Activated CD4-positive, alpha-beta T cell treated with anti-CD3 and anti-CD28 coated beads, Interleukin-2, amount 10 ng/mL, durations not matched to agents 24 days and 14 days (primary cell): ENCODE measurements at regions not wholly inside any gene's neighbourhood (a gene's known extent, or its start where the extent isn't known, plus 50 kb on each side); places are given as distances from the start of the nearest gene placed in this dataset.
"Not testable (repeated sequence)": the region's sequence is repeated elsewhere in the genome, so short reads cannot be mapped to it uniquely, and the experiment has no call there.

Source experiments
- DNase-seq: peaks from one replicate; pipeline ENCODE4 v3.0.0; 2022
- H3K27ac Mint-ChIP-seq: one replicate; pipeline ENCODE4 v1.8.0; 2022; ENCODE audit warnings: mild to moderate bottlenecking, mixed read lengths
- H3K27me3 Mint-ChIP-seq: one replicate; pipeline ENCODE4 v1.8.0; 2022; ENCODE audit warnings: mixed read lengths
- H3K36me3 Mint-ChIP-seq: one replicate; pipeline ENCODE4 v1.8.0; 2022; ENCODE audit warnings: low read depth, mild to moderate bottlenecking, mixed read lengths
- H3K4me1 Mint-ChIP-seq: one replicate; pipeline ENCODE4 v1.8.0; 2021; ENCODE audit warnings: mixed read lengths
- H3K4me3 Mint-ChIP-seq: one replicate; pipeline ENCODE4 v1.8.0; 2022; ENCODE audit warnings: mild to moderate bottlenecking, moderate library complexity, mixed read lengths
- H3K9me3 Mint-ChIP-seq: one replicate; pipeline ENCODE4 v1.8.0; 2021; ENCODE audit warnings: mixed read lengths
- intact Hi-C: fragments of 100-400 bp; cut with micrococcal nuclease; formaldehyde crosslinking; loops from one replicate; pipeline ENCODE4 v1.15.1; 2023

DNA sequence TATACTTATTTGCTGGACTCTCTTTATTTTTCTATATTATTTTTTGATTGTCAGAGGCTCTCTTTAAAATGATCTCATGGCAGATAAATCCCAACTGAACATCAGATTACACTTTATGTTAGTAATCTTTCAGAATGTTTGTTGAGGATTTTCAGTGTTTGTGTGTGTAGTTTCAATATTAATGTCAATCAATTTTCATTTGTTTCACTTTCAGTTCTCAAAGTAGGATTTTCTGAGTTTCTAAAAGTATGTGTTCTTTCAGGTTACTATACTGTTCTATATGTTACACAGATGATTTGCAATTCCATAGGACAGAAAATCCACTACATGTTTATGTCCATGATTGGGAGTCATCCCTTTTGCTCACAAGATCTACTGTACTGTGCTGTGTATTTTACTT lies 311.9 kb upstream of the POT1 start:
- Mint-ChIP-seq H3K9me3 (no peaks in the 10 kb centered on the region), H3K4me3 (no peak overlapping the region), H3K27ac (no peak overlapping the region), H3K36me3 (no peaks in the 10 kb centered on the region), H3K4me1 (peaks cover 4% of the 10 kb centered on the region), H3K27me3 (no peaks in the 10 kb centered on the region)
- no peak for DNase-seq
- intact Hi-C loops: loop anchor here (10.0 kb wide), 1 partner anchor 63 kb away; no protein-coding TSS in a partner anchor

DNA sequence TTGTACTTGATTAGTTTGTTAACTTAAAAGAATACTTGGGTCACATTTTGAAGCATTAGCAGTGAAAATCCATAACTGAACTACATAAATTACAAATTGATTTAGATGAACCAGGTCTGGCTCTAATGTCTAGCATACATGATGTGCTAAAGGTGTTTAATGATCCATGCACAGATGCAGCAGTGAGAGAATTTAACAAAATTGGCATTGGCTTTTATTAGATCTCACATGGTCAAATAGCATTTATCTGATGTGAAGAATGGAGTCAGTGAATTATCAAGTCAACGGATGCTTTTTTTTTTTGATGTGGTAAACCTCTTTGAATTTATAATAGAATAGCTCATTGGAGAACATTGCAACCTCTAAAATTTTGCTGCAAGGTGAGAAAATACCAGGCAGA lies 293.0 kb upstream of the POT1 start:
- DNase-seq: no peak
- Mint-ChIP-seq H3K27me3 (no peaks in the 10 kb centered on the region), H3K4me1 (no peaks in the 10 kb centered on the region), H3K9me3 (peaks cover 4% of the 10 kb centered on the region), H3K36me3 (no peaks in the 10 kb centered on the region), H3K27ac (no peak overlapping the region), H3K4me3 (no peak overlapping the region)
- intact Hi-C loops: no loop called here

DNA sequence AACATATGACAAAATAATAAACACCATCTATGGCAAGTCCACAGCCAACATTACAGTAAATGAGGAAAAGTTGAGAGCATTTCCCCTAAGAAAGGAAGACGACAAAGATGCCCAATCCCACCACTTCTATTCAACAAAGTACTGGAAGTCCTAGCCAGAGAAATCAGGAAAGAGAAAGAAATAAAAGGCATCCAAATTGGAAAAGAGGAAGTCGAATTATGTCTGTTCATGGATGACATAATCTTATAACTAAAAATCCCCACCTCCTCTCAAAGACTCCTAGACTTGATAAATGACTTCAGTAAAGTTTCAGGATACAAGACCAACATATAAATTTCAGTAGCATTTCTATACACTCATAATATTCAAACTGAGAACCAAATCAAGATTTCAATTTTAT lies 288.5 kb upstream of the POT1 start:
- Mint-ChIP-seq H3K36me3 (no peaks in the 10 kb centered on the region), H3K4me1 (no peaks in the 10 kb centered on the region), H3K4me3 (no peak overlapping the region), H3K27ac (no peak overlapping the region), H3K27me3 (no peaks in the 10 kb centered on the region), H3K9me3 (peaks cover 4% of the 10 kb centered on the region)
- no peak for DNase-seq
- intact Hi-C loops: loop anchor here (10.0 kb wide), 1 partner anchor 53 kb away; no protein-coding TSS in a partner anchor

DNA sequence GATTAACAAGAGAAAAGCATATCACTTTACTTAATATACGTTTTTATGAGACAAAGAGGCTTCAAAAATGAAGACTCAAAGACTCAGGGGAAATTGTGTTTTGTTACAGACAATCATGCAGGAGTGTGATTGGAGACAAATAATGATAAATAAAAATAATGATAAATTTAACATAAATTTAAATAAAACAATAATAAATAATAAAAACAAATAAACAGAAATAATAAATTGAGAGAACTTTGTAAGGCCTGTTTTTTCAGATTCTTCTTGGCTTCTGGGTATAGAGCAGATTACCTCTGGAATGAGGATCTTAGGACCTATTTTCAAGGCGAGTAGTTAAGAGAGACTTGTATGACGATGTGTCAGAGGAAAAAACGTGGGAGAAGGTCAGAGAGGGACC lies 271.4 kb upstream of the POT1 start:
- H3K27ac Mint-ChIP-seq: no peak overlapping the region
- DNase-seq: no peak
- no peak overlapping the region for H3K4me3 Mint-ChIP-seq
- no peaks in the 10 kb centered on the region for H3K9me3 Mint-ChIP-seq
- intact Hi-C loops: no loop called here
- H3K36me3 Mint-ChIP-seq: no peaks in the 10 kb centered on the region
- no peaks in the 10 kb centered on the region for H3K4me1 Mint-ChIP-seq
- no peaks in the 10 kb centered on the region for H3K27me3 Mint-ChIP-seq

DNA sequence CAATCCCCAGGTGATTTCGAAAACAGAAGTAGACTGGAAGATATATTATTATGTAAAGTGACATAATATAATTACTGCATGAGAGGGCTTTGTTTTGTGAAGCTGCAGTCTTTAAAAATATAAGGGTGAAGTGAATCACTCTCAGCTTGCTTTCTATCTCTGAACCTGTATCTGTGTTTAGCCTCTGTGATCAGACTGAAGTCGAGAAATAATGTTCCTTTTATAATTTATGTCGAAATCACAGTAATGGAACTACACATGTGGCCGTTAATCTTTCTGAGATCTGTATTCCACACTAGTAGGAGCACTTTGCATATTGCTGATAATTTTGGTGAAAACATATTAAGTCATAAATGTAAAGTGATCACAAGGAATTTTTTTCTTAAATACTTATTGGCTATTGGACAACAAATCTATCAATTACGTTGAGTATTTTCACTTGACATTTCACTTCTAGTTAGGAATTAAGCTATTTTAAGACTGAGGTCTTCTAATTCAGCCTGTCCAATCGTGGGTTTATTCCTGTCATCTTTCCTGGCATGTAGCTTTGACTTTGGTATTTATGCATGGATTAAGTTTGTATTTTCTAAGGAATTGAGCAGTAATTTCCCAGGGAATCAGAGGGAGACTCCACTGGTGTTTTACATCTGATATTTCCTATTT lies 268.2 kb upstream of the POT1 start:
- H3K27me3 Mint-ChIP-seq: no peaks in the 10 kb centered on the region

DNA sequence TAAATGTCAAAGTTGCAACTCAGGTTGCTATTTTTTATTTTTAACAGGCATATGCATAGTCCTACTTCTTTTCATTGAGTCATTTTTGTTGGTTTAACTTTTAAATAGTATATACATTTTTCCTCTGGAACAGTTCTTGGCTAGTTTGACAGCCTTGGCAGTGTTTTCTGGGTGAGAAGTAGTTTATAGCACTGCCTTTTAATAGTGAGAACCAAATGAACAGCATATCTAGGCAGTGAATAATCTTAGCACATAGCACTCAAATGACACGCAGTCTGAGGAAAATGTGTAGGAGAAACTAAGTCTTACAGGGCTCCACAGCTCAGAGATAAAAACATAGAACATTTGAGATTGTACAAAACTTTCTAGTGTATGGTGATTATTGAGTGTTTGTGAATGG lies 265.5 kb upstream of the POT1 start:
- no peaks in the 10 kb centered on the region for H3K27me3 Mint-ChIP-seq
- H3K4me1 Mint-ChIP-seq: no peaks in the 10 kb centered on the region
- no peak for DNase-seq
- peaks cover 6% of the 10 kb centered on the region for H3K9me3 Mint-ChIP-seq
- H3K36me3 Mint-ChIP-seq: no peaks in the 10 kb centered on the region
- no peak overlapping the region for H3K27ac Mint-ChIP-seq
- no peak overlapping the region for H3K4me3 Mint-ChIP-seq
- intact Hi-C loops: no loop called here

More for the DNA sequence above, 268.2 kb upstream of the POT1 start:
- no peak overlapping the region for H3K4me3 Mint-ChIP-seq
- intact Hi-C loops: no loop called here
- no peak overlapping the region for H3K27ac Mint-ChIP-seq
- no peaks in the 10 kb centered on the region for H3K4me1 Mint-ChIP-seq
- H3K9me3 Mint-ChIP-seq: peaks cover 2% of the 10 kb centered on the region
- DNase-seq: no peak
- H3K36me3 Mint-ChIP-seq: no peaks in the 10 kb centered on the region

DNA sequence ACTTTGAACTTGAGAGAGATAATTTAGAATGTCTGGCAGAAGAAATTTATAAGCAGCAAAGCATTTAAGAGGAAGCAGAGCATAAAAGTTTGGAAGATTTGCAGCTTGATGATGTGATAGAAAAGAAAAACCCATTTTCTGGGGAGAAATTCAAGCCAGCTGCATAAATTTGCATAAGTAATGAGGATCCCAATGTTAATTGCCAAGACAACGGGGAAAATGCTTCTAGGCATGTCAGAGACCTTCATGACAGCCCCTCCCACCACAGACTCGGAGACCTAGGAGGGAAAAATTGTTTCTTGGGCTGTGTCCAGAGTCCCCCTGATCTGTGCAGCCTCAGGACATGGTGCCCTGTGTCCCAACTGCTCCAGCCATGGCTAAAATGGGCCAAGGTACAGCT lies 263.6 kb upstream of the POT1 start:
- Mint-ChIP-seq H3K4me1 (no peaks in the 10 kb centered on the region), H3K36me3 (no peaks in the 10 kb centered on the region), H3K4me3 (no peak overlapping the region), H3K27me3 (no peaks in the 10 kb centered on the region), H3K9me3 (peaks cover 6% of the 10 kb centered on the region), H3K27ac (no peak overlapping the region)
- DNase-seq: no peak
- intact Hi-C loops: no loop called here

DNA sequence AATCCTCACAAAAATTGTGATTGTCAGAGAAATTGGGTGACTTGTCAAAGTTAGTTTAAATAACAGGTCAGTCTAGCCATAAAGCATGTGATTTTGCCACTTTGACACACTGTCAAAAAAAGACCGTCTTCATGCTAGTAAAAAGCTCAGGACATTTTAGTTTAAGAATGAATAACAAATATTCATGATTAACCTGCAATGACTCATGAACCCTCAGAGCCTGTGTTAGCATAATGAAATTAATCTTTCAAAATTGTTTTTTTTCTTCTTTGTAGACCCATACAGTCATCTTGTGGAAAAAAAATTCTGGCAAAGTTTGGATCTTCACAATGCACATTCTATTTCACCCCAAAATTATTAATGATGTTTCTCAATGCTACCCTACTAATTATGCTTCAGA lies 255.2 kb upstream of the POT1 start:
- no peak overlapping the region for H3K27ac Mint-ChIP-seq
- no peak overlapping the region for H3K4me3 Mint-ChIP-seq
- intact Hi-C loops: no loop called here
- no peaks in the 10 kb centered on the region for H3K4me1 Mint-ChIP-seq
- H3K27me3 Mint-ChIP-seq: no peaks in the 10 kb centered on the region
- no peaks in the 10 kb centered on the region for H3K36me3 Mint-ChIP-seq
- DNase-seq: no peak
- H3K9me3 Mint-ChIP-seq: peaks cover 5% of the 10 kb centered on the region

DNA sequence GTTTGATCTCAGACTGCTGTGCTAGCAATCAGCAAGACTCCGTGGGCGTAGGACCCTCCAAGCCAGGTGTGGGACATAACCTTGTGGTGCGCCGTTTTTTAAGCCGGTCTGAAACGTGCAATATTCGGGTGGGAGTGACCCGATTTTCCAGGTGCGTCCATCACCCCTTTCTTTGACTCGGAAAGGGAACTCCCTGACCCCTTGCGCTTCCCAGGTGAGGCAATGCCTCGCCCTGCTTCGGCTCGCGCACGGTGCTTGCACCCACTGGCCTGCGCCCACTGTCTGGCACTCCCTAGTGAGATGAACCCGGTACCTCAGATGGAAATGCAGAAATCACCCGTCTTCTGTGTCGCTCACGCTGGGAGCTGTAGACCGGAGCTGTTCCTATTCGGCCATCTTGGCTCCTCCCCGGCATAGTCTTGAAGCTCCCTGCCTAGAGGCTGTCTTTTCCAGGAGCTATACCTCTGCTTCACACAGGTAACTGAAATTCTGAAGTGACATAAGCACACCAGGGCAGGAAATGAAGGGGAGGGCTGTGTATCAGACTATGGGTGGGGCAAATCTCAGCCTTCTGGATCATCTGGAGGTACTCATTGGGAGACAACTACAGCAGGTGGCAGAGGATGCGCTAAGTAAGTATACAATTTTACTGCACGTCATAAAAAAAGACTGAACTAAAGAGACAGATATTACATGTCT lies 252.1 kb upstream of the POT1 start:
- H3K27ac Mint-ChIP-seq, H3K4me1 Mint-ChIP-seq, DNase-seq, H3K36me3 Mint-ChIP-seq, intact Hi-C loops, H3K27me3 Mint-ChIP-seq, H3K9me3 Mint-ChIP-seq, H3K4me3 Mint-ChIP-seq: not testable (repeated sequence)

DNA sequence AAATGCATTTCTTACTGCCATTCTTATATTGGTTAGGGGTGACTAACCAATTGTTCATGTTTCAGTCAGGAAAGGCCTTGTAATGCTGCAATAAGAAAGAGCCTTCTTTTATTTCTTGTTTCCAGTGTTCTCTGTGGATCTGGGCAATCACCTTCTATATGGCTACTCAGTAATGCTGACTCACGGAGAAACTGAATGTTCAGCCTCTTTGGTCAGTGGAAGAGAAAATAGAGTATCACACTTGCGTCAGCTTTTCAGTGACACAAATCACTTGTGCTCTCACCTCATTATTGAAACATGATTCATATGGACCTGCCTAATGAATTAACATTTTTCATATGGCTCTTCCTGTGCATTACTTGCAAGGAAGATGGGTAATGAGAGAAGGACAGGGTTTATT lies 243.9 kb upstream of the POT1 start:
- Mint-ChIP-seq H3K4me1 (no peaks in the 10 kb centered on the region), H3K9me3 (no peaks in the 10 kb centered on the region), H3K27ac (no peak overlapping the region), H3K36me3 (no peaks in the 10 kb centered on the region), H3K4me3 (no peak overlapping the region), H3K27me3 (no peaks in the 10 kb centered on the region)
- no peak for DNase-seq
- intact Hi-C loops: no loop called here

DNA sequence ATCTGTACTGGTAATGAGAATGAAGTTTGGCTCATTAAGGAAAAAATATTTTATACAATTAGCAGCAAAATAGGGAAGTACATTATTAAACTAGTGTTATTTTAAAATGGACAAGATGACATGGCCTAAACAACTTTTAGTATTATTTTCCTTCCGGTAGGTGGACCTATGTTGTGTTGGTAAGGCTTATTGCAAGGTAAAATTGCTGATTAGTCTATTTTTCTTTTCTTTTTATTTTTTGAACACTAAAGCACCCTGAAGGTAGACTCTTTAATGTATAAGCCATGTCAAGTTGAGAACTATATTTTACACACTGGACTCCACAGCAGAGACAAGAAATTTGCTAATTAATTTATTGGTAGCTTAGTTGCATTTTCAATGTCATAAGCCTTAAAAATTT lies 239.5 kb upstream of the POT1 start:
- H3K27ac Mint-ChIP-seq: no peak overlapping the region
- no peaks in the 10 kb centered on the region for H3K36me3 Mint-ChIP-seq
- intact Hi-C loops: loop anchor here (10.0 kb wide), 1 partner anchor 46 kb away; no protein-coding TSS in a partner anchor
- no peaks in the 10 kb centered on the region for H3K27me3 Mint-ChIP-seq
- no peak overlapping the region for H3K4me3 Mint-ChIP-seq
- DNase-seq: no peak
- H3K9me3 Mint-ChIP-seq: no peaks in the 10 kb centered on the region
- no peaks in the 10 kb centered on the region for H3K4me1 Mint-ChIP-seq

DNA sequence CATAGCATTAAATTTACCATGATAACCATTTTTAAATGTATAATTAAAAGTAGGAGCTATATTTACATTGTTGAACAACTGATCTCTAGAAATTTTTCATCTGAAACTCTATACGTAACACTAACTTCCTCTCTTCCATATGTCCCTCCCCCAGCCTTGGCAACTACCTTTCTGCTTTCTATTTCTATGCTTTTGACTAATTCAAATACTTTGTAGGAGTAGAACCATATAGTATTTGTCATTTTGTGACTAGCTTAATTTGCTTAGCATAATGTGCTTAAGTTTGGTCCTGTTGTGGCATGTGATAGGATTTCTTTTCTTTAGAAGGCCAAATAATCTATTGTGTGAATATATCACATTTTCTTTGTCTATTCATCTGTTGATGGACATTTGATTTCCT lies 225.3 kb upstream of the POT1 start:
- Mint-ChIP-seq H3K27ac (no peak overlapping the region), H3K27me3 (no peaks in the 10 kb centered on the region), H3K36me3 (no peaks in the 10 kb centered on the region), H3K4me3 (no peak overlapping the region), H3K9me3 (no peaks in the 10 kb centered on the region), H3K4me1 (no peaks in the 10 kb centered on the region)
- intact Hi-C loops: no loop called here
- no peak for DNase-seq

DNA sequence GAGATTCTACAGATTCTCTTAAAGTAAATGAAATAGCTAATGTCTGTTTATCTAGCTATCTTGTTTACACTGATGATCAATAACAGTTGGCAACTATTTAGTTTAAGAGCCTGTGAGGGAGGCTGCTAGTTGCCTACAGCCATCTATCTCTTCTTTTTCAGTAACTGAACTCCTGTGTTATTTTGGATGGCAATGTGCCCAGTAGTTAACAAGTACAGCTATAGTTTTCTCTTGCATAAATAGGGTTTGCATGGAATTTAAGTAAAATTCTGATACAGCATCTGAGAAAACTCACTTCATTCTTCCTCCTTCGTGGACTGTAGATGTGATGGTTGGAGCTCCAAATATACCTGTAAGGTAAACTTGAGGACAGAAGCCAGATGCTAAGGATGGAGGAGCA lies 219.5 kb upstream of the POT1 start:
- Mint-ChIP-seq H3K27ac (no peak overlapping the region), H3K27me3 (no peaks in the 10 kb centered on the region), H3K9me3 (no peaks in the 10 kb centered on the region), H3K4me1 (no peaks in the 10 kb centered on the region), H3K4me3 (no peak overlapping the region), H3K36me3 (no peaks in the 10 kb centered on the region)
- intact Hi-C loops: no loop called here
- DNase-seq: no peak

DNA sequence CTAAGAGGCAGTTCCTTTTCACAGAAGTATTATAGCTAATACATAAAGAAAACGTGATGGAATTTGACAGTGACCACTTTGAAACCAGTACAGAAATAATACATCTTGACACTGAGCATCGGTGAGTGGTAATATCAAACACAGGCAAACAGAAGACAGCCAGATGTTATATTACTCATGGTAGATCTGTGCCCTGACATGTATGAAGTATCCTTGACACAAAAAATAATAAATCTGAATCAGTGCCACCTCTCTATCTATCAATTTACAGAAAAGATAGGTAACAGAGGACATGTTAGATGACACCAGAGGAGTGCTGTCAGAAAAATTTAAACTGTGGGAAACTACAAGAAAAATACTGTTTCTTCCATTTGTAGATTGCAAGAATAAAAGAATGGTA lies 217.4 kb upstream of the POT1 start:
- Mint-ChIP-seq H3K9me3 (no peaks in the 10 kb centered on the region), H3K27ac (no peak overlapping the region), H3K4me3 (no peak overlapping the region), H3K36me3 (no peaks in the 10 kb centered on the region), H3K4me1 (no peaks in the 10 kb centered on the region), H3K27me3 (no peaks in the 10 kb centered on the region)
- intact Hi-C loops: no loop called here
- no peak for DNase-seq
